ENCODE measurements at regions not wholly inside any gene's neighbourhood (a gene's known extent, or its start where the extent isn't known, plus 50 kb on each side); places are given as distances from the start of the nearest gene placed in this dataset.
"Not testable (repeated sequence)": the region's sequence is repeated elsewhere in the genome, so short reads cannot be mapped to it uniquely, and the experiment has no call there.

GRCh38 chr6:76491376-76491775 lies 418.9 kb upstream of the IMPG1 start:
- FAIRE-seq: not testable (repeated sequence)

- FAIRE-seq: no peak
These were observed 418.0 kb upstream of the IMPG1 start for GRCh38 chr6:76490456-76490855.

GRCh38 chr6:76481101-76481500 lies 408.6 kb upstream of the IMPG1 start:
- no peak for FAIRE-seq

- no peak for FAIRE-seq
These were observed 400.4 kb upstream of the IMPG1 start for GRCh38 chr6:76472858-76473257.

- FAIRE-seq: no peak
These were observed 393.8 kb upstream of the IMPG1 start for GRCh38 chr6:76466286-76466685.

GRCh38 chr6:76465410-76465809 lies 392.9 kb upstream of the IMPG1 start:
- no peak for FAIRE-seq

GRCh38 chr6:76453270-76453669 lies 380.8 kb upstream of the IMPG1 start:
- no peak for FAIRE-seq

- FAIRE-seq: no peak
These were observed 379.7 kb upstream of the IMPG1 start for GRCh38 chr6:76451926-76452709.

GRCh38 chr6:76448109-76448508 lies 375.6 kb upstream of the IMPG1 start:
- no peak for FAIRE-seq

GRCh38 chr6:76441875-76442274 lies 369.4 kb upstream of the IMPG1 start:
- FAIRE-seq: no peak

GRCh38 chr6:76439811-76440210 lies 367.3 kb upstream of the IMPG1 start:
- FAIRE-seq: no peak

GRCh38 chr6:76438768-76439167 lies 366.3 kb upstream of the IMPG1 start:
- no peak for FAIRE-seq

- FAIRE-seq: no peak
These were observed 362.7 kb upstream of the IMPG1 start for GRCh38 chr6:76435174-76435573.

GRCh38 chr6:76422511-76423213 lies 350.2 kb upstream of the IMPG1 start:
- no peak for FAIRE-seq

GRCh38 chr6:76420094-76420493 lies 347.6 kb upstream of the IMPG1 start:
- FAIRE-seq: no peak

GRCh38 chr6:76418560-76419223 lies 346.2 kb upstream of the IMPG1 start:
- FAIRE-seq: no peak

- no peak for FAIRE-seq
These were observed 344.6 kb upstream of the IMPG1 start for GRCh38 chr6:76416821-76417605.

GRCh38 chr6:76403064-76403463 lies 330.6 kb upstream of the IMPG1 start:
- FAIRE-seq: no peak

GRCh38 chr6:76397966-76398365 lies 325.5 kb upstream of the IMPG1 start:
- no peak for FAIRE-seq

GRCh38 chr6:76382201-76382600 lies 309.7 kb upstream of the IMPG1 start:
- FAIRE-seq: no peak

GRCh38 chr6:76381612-76382011 lies 309.1 kb upstream of the IMPG1 start:
- no peak for FAIRE-seq

- no peak for FAIRE-seq
These were observed 278.8 kb upstream of the IMPG1 start for GRCh38 chr6:76351275-76351674.

GRCh38 chr6:76347539-76347938 lies 275.1 kb upstream of the IMPG1 start:
- FAIRE-seq: no peak
